ENCODE measurements at regions not wholly inside any gene's neighbourhood (a gene's known extent, or its start where the extent isn't known, plus 50 kb on each side); places are given as distances from the start of the nearest gene placed in this dataset.

DNA sequence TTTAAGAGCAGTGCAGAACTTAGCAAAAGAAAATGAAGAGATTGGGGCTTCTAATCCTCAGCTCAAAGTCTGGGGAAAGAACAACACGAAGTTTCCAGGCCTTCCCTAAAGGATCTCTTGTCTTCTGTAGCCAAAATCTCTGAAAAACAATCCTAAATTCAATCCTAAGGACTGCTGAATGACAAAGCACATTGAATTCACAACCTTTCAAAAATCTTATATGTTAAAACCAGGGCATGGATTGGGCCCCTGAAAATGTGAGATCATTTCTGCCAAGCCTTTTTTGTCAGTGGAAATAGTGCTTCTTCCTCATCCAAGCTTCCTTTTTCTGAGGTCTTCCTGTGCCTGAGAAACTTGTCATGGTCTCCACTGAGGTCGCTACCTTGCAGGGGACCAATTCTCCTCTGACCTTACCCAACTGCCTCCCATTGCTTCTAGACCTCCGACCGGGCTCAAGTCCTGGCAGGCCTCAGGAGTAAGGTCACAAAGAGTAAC is 126.2 kb upstream of the ARID1B start:
- Histone ChIP-seq H3K4me3 (no peak overlapping the region), H3K27ac (no peak overlapping the region), H3K4me1 (ENCODE audit: control insufficient read depth in 1 of 2, low read depth in 2 of 2) (no peaks in the 10 kb centered on the region), H3K9me3 (no peaks in the 10 kb centered on the region), H3K27me3 (replicated peaks; ENCODE audit: insufficient read depth) (no peaks in the 10 kb centered on the region), H3K36me3 (no peaks in the 10 kb centered on the region)
- TF ChIP-seq, protein P1, sequence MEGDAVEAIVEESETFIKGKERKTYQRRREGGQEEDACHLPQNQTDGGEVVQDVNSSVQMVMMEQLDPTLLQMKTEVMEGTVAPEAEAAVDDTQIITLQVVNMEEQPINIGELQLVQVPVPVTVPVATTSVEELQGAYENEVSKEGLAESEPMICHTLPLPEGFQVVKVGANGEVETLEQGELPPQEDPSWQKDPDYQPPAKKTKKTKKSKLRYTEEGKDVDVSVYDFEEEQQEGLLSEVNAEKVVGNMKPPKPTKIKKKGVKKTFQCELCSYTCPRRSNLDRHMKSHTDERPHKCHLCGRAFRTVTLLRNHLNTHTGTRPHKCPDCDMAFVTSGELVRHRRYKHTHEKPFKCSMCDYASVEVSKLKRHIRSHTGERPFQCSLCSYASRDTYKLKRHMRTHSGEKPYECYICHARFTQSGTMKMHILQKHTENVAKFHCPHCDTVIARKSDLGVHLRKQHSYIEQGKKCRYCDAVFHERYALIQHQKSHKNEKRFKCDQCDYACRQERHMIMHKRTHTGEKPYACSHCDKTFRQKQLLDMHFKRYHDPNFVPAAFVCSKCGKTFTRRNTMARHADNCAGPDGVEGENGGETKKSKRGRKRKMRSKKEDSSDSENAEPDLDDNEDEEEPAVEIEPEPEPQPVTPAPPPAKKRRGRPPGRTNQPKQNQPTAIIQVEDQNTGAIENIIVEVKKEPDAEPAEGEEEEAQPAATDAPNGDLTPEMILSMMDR (IDR thresholded peaks at IDR 0.05), result no peak
- ATAC-seq (ENCODE audit: insufficient number of reproducible peaks, low FRiP score, low read depth) (no peak), DNase-seq (ENCODE audit: low spot score) (no peak)

- no peaks in the 10 kb centered on the region for H3K4me1 ChIP-seq (ENCODE audit: control insufficient read depth in 1 of 2, low read depth in 2 of 2)
- no peaks in the 10 kb centered on the region for H3K9me3 ChIP-seq
- no peak overlapping the region for H3K4me3 ChIP-seq
- TF ChIP-seq, protein P1 (IDR thresholded peaks at IDR 0.05), result no peak
- no peaks in the 10 kb centered on the region for H3K36me3 ChIP-seq
- no peaks in the 10 kb centered on the region for H3K27me3 ChIP-seq (replicated peaks; ENCODE audit: insufficient read depth)
- H3K27ac ChIP-seq, result no peak overlapping the region
- no peak for ATAC-seq (ENCODE audit: insufficient number of reproducible peaks, low FRiP score, low read depth)
- no peak for DNase-seq (ENCODE audit: low spot score)
Observed at GRCh38 chr6:156648616-156649015, 128.6 kb upstream of the ARID1B start.

DNA sequence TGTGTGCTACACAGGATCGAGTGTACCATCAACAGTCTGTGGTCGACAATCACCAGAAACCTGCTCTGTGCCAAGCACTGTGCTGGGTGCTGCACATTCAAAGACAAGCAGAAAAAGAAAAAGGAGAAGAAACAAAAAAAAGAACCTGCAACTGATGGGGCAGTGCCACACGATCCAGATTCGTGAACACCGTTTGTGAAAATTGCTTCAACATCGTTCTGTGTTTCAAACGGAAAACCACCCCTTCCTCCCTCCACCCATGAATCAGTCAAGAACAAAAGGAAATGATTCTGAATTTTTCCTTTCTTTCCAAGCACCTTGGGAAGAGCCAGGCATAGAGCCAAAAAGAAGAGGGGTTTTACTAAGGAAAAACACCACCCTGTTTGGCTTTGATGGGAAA is 129.2 kb upstream of the ARID1B start:
- Histone ChIP-seq H3K27me3 (replicated peaks; ENCODE audit: insufficient read depth) (no peaks in the 10 kb centered on the region), H3K4me3 (no peak overlapping the region), H3K36me3 (no peaks in the 10 kb centered on the region), H3K4me1 (ENCODE audit: control insufficient read depth in 1 of 2, low read depth in 2 of 2) (no peaks in the 10 kb centered on the region), H3K9me3 (no peaks in the 10 kb centered on the region), H3K27ac (no peak overlapping the region)
- no peak for DNase-seq (ENCODE audit: low spot score)
- TF ChIP-seq, protein P1 (IDR thresholded peaks at IDR 0.05), result no peak
- no peak for ATAC-seq (ENCODE audit: insufficient number of reproducible peaks, low FRiP score, low read depth)

DNA sequence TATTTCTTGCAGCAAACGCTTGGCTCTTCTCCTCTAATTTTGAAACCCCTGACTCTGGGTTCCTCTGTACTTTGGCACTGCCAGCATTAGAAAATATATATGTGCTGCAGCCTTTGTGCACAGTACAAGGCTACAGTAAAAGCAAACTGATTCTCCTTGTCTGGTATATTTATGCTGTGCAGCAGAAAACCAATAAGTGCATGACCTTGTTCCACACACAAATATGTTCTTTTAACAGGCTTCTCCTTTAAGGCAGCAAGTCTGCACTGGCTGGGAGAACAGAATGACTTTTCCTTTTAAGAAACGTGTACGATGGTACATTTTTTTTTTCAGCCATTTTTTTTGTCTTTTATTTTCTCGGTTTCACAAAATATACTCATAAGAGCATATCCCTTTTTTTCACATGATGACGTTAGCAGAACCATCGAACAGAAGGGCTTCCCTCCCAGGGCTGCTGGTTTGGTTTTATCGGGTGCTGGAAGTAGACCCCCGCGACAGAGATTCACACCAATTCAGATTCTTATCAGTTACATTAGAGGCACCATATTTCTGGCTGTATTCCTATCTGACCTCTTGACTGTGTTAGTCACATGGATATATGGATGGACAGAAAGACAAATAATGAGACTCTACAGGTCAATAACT is 129.9 kb upstream of the ARID1B start:
- Histone ChIP-seq H3K27ac (no peak overlapping the region), H3K9me3 (no peaks in the 10 kb centered on the region), H3K4me3 (no peak overlapping the region), H3K4me1 (ENCODE audit: control insufficient read depth in 1 of 2, low read depth in 2 of 2) (no peaks in the 10 kb centered on the region), H3K36me3 (no peaks in the 10 kb centered on the region), H3K27me3 (replicated peaks; ENCODE audit: insufficient read depth) (no peaks in the 10 kb centered on the region)
- DNase-seq (ENCODE audit: low spot score), result no peak
- TF ChIP-seq, protein P1 (IDR thresholded peaks at IDR 0.05), result no peak
- no peak for ATAC-seq (ENCODE audit: insufficient number of reproducible peaks, low FRiP score, low read depth)

- H3K27me3 ChIP-seq (replicated peaks; ENCODE audit: insufficient read depth), result no peaks in the 10 kb centered on the region
- no peaks in the 10 kb centered on the region for H3K4me1 ChIP-seq (ENCODE audit: control insufficient read depth in 1 of 2, low read depth in 2 of 2)
- DNase-seq (ENCODE audit: low spot score) (no peak), ATAC-seq (ENCODE audit: insufficient number of reproducible peaks, low FRiP score, low read depth) (no peak)
- TF ChIP-seq, protein P1 (IDR thresholded peaks at IDR 0.05), result no peak
- no peak overlapping the region for H3K27ac ChIP-seq
- no peak overlapping the region for H3K4me3 ChIP-seq
- H3K9me3 ChIP-seq, result no peaks in the 10 kb centered on the region
- no peaks in the 10 kb centered on the region for H3K36me3 ChIP-seq
Observed at GRCh38 chr6:156646496-156646895, 130.7 kb upstream of the ARID1B start.

Data from thoracic aorta (tissue), 2 donors.